DOHH2 (cell line): ENCODE measurements at regions not wholly inside any gene's neighbourhood (a gene's known extent, or its start where the extent isn't known, plus 50 kb on each side); places are given as distances from the start of the nearest gene placed in this dataset.

ENCODE experiments used
- H3F3A ChIP-seq: fragments of 200-600 bp; sonication (generic), shearing (Covaris generic); 2 replicates; pipeline ENCODE4 v1.6.0; 2016; ENCODE audit warnings: antibody characterized with exemption, mild to moderate bottlenecking; ENCODE audit not compliant: control insufficient read depth, insufficient read depth
- H3K27ac ChIP-seq: fragments of 200-600 bp; sonication (generic); 2 replicates; pipeline ENCODE4 v1.5.1; 2014; ENCODE audit warnings: low read depth, mild to moderate bottlenecking, low read length, moderate library complexity
- H3K27me3 ChIP-seq: fragments of 200-600 bp; sonication (generic); 2 replicates; pipeline ENCODE4 v1.6.1; 2014; ENCODE audit warnings: mild to moderate bottlenecking, low read length, mixed read lengths; ENCODE audit not compliant: control insufficient read depth
- H3K36me3 ChIP-seq: fragments of 200-600 bp; sonication (generic); 2 replicates; pipeline ENCODE4 v1.6.1; 2014; ENCODE audit warnings: mild to moderate bottlenecking, low read length, moderate library complexity, mixed read lengths; ENCODE audit not compliant: control insufficient read depth
- H3K4me1 ChIP-seq: fragments of 200-600 bp; sonication (generic); 2 replicates; pipeline ENCODE4 v1.6.1; 2014; ENCODE audit warnings: mild to moderate bottlenecking, low read length, mixed read lengths; ENCODE audit not compliant: control insufficient read depth
- H3K4me2 ChIP-seq: fragments of 200-600 bp; sonication (generic); 2 replicates; pipeline ENCODE4 v1.6.0; 2014; ENCODE audit warnings: mild to moderate bottlenecking, low read length, moderate library complexity
- H3K4me3 ChIP-seq: fragments of 200-600 bp; sonication (generic); 2 replicates; pipeline ENCODE4 v1.5.1; 2014; ENCODE audit warnings: mild to moderate bottlenecking, low read length, mixed read lengths
- H3K79me2 ChIP-seq: fragments of 200-600 bp; sonication (generic); 2 replicates; pipeline ENCODE4 v1.6.1; 2014; ENCODE audit warnings: mild to moderate bottlenecking, low read length, mixed read lengths; ENCODE audit not compliant: control insufficient read depth
- H3K9me2 ChIP-seq: fragments of 200-600 bp; sonication (generic); replicated peaks from 2 replicates; pipeline ENCODE4 v1.6.1; 2014; ENCODE audit warnings: mild to moderate bottlenecking, low read length, mixed read lengths; ENCODE audit not compliant: control insufficient read depth
- H3K9me3 ChIP-seq: fragments of 200-600 bp; sonication (generic); 2 replicates; pipeline ENCODE4 v1.6.1; 2014; ENCODE audit warnings: antibody characterized with exemption, low read length, mixed read lengths; ENCODE audit not compliant: control insufficient read depth, insufficient read depth
- H4K20me1 ChIP-seq: fragments of 200-600 bp; sonication (generic); 2 replicates; pipeline ENCODE4 v1.6.0; 2014; ENCODE audit warnings: low read depth, mild to moderate bottlenecking, antibody characterized with exemption, low read length, moderate library complexity; ENCODE audit not compliant: control insufficient read depth, insufficient read depth
- CTCF ChIP-seq: fragments of 200-600 bp; sonication (generic); IDR thresholded peaks from one replicate; pipeline ENCODE4 v1.5.1; 2014; ENCODE audit warnings: antibody characterized with exemption, mild to moderate bottlenecking, low read depth, low read length; ENCODE audit not compliant: poor library complexity, severe bottlenecking
- EZH2phosphoT487 ChIP-seq: fragments of 200-600 bp; sonication (generic); IDR thresholded peaks from 2 replicates; pipeline ENCODE4 v1.6.1; 2017; ENCODE audit warnings: borderline replicate concordance, mild to moderate bottlenecking, antibody characterized with exemption, low read length, moderate library complexity, mixed read lengths

DNA sequence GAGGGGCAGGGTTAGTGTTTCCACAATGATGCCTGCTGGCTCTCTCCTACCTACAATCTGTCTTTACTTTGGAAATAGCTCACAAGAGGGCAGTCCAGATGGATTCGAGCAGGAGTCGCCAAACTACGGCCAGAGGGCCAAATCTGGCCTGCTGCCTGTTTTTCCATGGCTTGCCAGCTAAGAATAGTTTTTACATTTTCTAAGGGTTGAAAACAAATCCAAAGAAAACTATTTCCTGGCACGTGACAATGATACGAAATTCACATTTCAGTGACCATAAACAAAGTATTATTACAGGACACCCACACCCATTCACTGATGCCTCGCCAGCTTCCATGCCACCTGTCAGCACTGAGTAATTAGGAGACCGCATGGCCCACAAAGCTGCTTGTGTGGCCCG is 162.9 kb upstream of the WWC1 start:
- Histone ChIP-seq H3K4me2 (no peak overlapping the region), H3K36me3 (no peaks in the 10 kb centered on the region), H3F3A (no peaks in the 10 kb centered on the region), H3K9me3 (no peaks in the 10 kb centered on the region), H4K20me1 (no peaks in the 10 kb centered on the region), H3K27me3 (no peaks in the 10 kb centered on the region), H3K27ac (no peak overlapping the region), H3K9me2 (no peaks in the 10 kb centered on the region), H3K4me3 (no peak overlapping the region), H3K79me2 (no peaks in the 10 kb centered on the region), H3K4me1 (no peaks in the 10 kb centered on the region)
- TF ChIP-seq CTCF: no peak
- no peak for TF ChIP-seq EZH2phosphoT487

DNA sequence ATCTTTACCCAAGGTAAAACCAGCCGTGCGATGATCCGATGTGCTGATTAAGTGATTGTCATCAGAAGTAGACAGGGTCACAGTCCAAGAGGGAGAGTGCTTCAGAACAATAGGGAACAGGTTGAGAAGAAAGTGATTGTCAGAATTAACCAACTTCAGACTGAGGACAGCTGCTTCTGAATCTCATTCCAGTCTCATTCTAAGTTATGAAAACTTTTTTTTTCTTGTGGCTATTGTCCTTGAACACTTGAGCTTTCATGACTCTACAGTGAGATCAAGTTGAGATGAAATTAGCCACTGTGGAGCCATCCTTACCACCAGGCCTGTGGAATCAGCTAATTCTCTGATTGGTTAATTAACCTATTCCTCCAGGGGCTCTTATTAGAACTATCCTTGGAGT is 159.9 kb upstream of the WWC1 start:
- Histone ChIP-seq H3K36me3 (no peaks in the 10 kb centered on the region), H3K9me3 (no peaks in the 10 kb centered on the region), H4K20me1 (no peaks in the 10 kb centered on the region), H3F3A (no peaks in the 10 kb centered on the region), H3K4me3 (no peak overlapping the region), H3K9me2 (no peaks in the 10 kb centered on the region), H3K4me1 (no peaks in the 10 kb centered on the region), H3K27ac (no peak overlapping the region), H3K79me2 (no peaks in the 10 kb centered on the region), H3K4me2 (no peak overlapping the region), H3K27me3 (no peaks in the 10 kb centered on the region)
- no peak for TF ChIP-seq CTCF
- TF ChIP-seq EZH2phosphoT487: no peak

DNA sequence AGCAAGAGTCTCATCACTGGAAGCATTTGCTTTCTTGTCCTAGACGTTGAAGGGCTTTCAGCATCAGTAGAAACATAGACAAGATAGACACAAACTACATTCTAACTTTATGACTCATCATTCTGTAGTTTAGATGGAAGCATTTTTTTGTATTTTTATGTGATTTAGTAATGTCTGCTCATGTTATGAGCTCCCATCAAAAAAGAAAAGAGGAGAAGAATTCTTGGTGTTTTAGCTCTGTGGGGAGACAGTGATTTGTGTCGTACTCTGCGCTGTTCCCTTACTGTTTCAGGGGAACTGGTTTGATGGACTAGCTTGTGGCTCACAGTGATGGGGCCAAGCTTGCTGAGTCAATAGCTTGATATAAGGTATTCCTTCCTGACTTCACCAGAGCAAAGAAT is 159.2 kb upstream of the WWC1 start:
- no peak overlapping the region for H3K27ac ChIP-seq
- no peaks in the 10 kb centered on the region for H3K36me3 ChIP-seq
- TF ChIP-seq EZH2phosphoT487: no peak
- no peak for TF ChIP-seq CTCF
- no peaks in the 10 kb centered on the region for H3K4me1 ChIP-seq
- H3K79me2 ChIP-seq: no peaks in the 10 kb centered on the region
- H4K20me1 ChIP-seq: no peaks in the 10 kb centered on the region
- no peaks in the 10 kb centered on the region for H3K9me2 ChIP-seq
- H3F3A ChIP-seq: no peaks in the 10 kb centered on the region
- H3K4me2 ChIP-seq: no peak overlapping the region
- H3K27me3 ChIP-seq: no peaks in the 10 kb centered on the region
- H3K9me3 ChIP-seq: no peaks in the 10 kb centered on the region
- H3K4me3 ChIP-seq: no peak overlapping the region

GRCh38 chr5:168135897-168136296 is 155.5 kb upstream of the WWC1 start:
- H3K4me3 ChIP-seq: no peak overlapping the region
- H3K4me2 ChIP-seq: no peak overlapping the region
- H3K79me2 ChIP-seq: no peaks in the 10 kb centered on the region
- TF ChIP-seq CTCF: no peak
- no peak for TF ChIP-seq EZH2phosphoT487
- no peaks in the 10 kb centered on the region for H3K27me3 ChIP-seq
- H4K20me1 ChIP-seq: no peaks in the 10 kb centered on the region
- H3K9me2 ChIP-seq: no peaks in the 10 kb centered on the region
- no peaks in the 10 kb centered on the region for H3K36me3 ChIP-seq
- no peak overlapping the region for H3K27ac ChIP-seq
- no peaks in the 10 kb centered on the region for H3F3A ChIP-seq
- H3K4me1 ChIP-seq: no peaks in the 10 kb centered on the region
- no peaks in the 10 kb centered on the region for H3K9me3 ChIP-seq
